HCT116 (cell line): ENCODE measurements at regions not wholly inside any gene's neighbourhood (a gene's known extent, or its start where the extent isn't known, plus 50 kb on each side); places are given as distances from the start of the nearest gene placed in this dataset.

ENCODE experiments used
- ATAC-seq: fragments of 200-7000 bp; cut with Tn5 transposase; 2 replicates; pipeline ENCODE4 v1.9.1; 2020; ENCODE audit warnings: mild to moderate bottlenecking, moderate library complexity
- BruUV-seq: library from RNA; stranded (reverse); fragments of 400-500 nt; replicated peaks from 2 replicates; lab custom pipeline; 2021; lab: Mats Ljungman, UMichigan
- CTCF ChIA-PET: fragments of 300-600 bp; sonication (Branson Sonifier 250); formaldehyde crosslinking; loops from one replicate; lab custom pipeline; 2021; ENCODE audit warnings: antibody characterized with exemption; lab: Charles Lee
- POLR2A ChIA-PET: fragments of 300-600, 350-600 bp; sonication (Branson Sonifier 250); formaldehyde crosslinking; loops from one replicate; lab custom pipeline; 2021; ENCODE audit warnings: antibody characterized with exemption; lab: Charles Lee
- RAD21 ChIA-PET, 2 experiments: fragments of 300-600 bp; sonication (Branson Sonifier 250); formaldehyde crosslinking; loops; one replicate each; lab custom pipeline; 2023; ENCODE audit warnings: low total read pairs in 2 of 2; ENCODE audit not compliant: uncharacterized antibody in 2 of 2, unreplicated experiment in 2 of 2, low non-redundant PET in 1 of 2; lab: Charles Lee
- DNase-seq: peaks from one replicate; pipeline ENCODE4 v3.0.0-alpha.2; 2010; ENCODE audit warnings: low read depth, low spot score
- H2AFZ ChIP-seq: fragments of 200-600 bp; shearing (Covaris generic), sonication (generic); 2 replicates; pipeline ENCODE4 v1.6.1; 2017; ENCODE audit warnings: low read depth, mixed run types, mixed read lengths, antibody characterized with exemption, low read length; ENCODE audit not compliant: poor library complexity, severe bottlenecking
- H3K27ac ChIP-seq: 2 replicates; pipeline ENCODE4 v1.5.1; 2012; ENCODE audit warnings: low read depth, low read length
- H3K27me3 ChIP-seq: fragments of 200-600 bp; sonication (generic); 2 replicates; pipeline ENCODE4 v1.6.1; 2016; ENCODE audit warnings: mixed run types, low read length, mixed read lengths; ENCODE audit not compliant: insufficient read depth
- H3K36me3 ChIP-seq, 2 experiments: fragments of 200-500 bp in 1 of 2; fragments of 200-600 bp in 1 of 2; sonication (Bioruptor generic) in 1 of 2; sonication (generic) in 1 of 2; 2 replicates each; pipeline versions ENCODE4 v1.5.1 to v1.6.1; 2014 to 2016; ENCODE audit warnings: low read length in 2 of 2, inconsistent platforms in 1 of 2, mixed read lengths in 1 of 2, mixed run types in 1 of 2; ENCODE audit not compliant: insufficient read depth in 2 of 2, control insufficient read depth in 1 of 2
- H3K4me1 ChIP-seq, 2 experiments: fragments of 200-600 bp in 1 of 2; sonication (generic) in 1 of 2; 2 replicates each; pipeline versions ENCODE4 v1.5.1 to v1.6.1; 2012 to 2017; ENCODE audit warnings: low read length in 2 of 2, inconsistent platforms in 1 of 2, mild to moderate bottlenecking in 1 of 2, mixed read lengths in 1 of 2, mixed run types in 1 of 2, moderate library complexity in 1 of 2; ENCODE audit not compliant: insufficient read depth in 2 of 2, control insufficient read depth in 1 of 2
- H3K4me2 ChIP-seq: fragments of 200-600 bp; sonication (generic); 2 replicates; pipeline ENCODE4 v1.6.1; 2017; ENCODE audit warnings: mixed run types, low read length, mixed read lengths
- H3K4me3 ChIP-seq, 2 experiments: fragments of 200-600 bp in 1 of 2; sonication (generic) in 1 of 2; replicated peaks in 1 of 2; 2 replicates each; pipeline ENCODE4 v1.5.1; 2011 to 2016; ENCODE audit warnings: low read length in 2 of 2, control low read depth in 1 of 2, low read depth in 1 of 2, mild to moderate bottlenecking in 1 of 2, mixed read lengths in 1 of 2, mixed run types in 1 of 2
- H3K79me2 ChIP-seq: fragments of 200-600 bp; sonication (generic); 2 replicates; pipeline ENCODE4 v1.6.1; 2017; ENCODE audit warnings: mild to moderate bottlenecking, mixed run types, low read length, moderate library complexity, mixed read lengths; ENCODE audit not compliant: insufficient read depth
- H3K9ac ChIP-seq: fragments of 200-600 bp; sonication (generic); 2 replicates; pipeline ENCODE4 v1.6.1; 2016; ENCODE audit warnings: low read length, mixed read lengths
- H3K9me2 ChIP-seq: fragments of 200-600 bp; sonication (generic), shearing (Covaris generic); 2 replicates; pipeline ENCODE4 v1.6.1; 2017; ENCODE audit warnings: mixed run types, mild to moderate bottlenecking, moderate library complexity; ENCODE audit not compliant: insufficient read depth
- H3K9me3 ChIP-seq, 2 experiments: fragments of 200-500 bp in 1 of 2; fragments of 200-600 bp in 1 of 2; sonication (Bioruptor generic) in 1 of 2; sonication (generic) in 1 of 2; 2 replicates each; pipeline ENCODE4 v1.6.1; 2014 to 2017; ENCODE audit warnings: low read length in 2 of 2, mixed read lengths in 2 of 2, inconsistent platforms in 1 of 2, low read depth in 1 of 2, mild to moderate bottlenecking in 1 of 2, mixed run types in 1 of 2, moderate library complexity in 1 of 2; ENCODE audit not compliant: control insufficient read depth in 1 of 2, insufficient read depth in 1 of 2
- H4K20me1 ChIP-seq: fragments of 200-600 bp; sonication (generic), shearing (Covaris generic); 2 replicates; pipeline ENCODE4 v1.6.1; 2017; ENCODE audit warnings: mixed run types, mild to moderate bottlenecking, moderate library complexity; ENCODE audit not compliant: insufficient read depth
- CBX3 ChIP-seq: IDR thresholded peaks from 2 replicates; pipeline ENCODE4 v1.6.1; 2012; ENCODE audit warnings: low read depth
- CEBPB ChIP-seq: IDR thresholded peaks from 2 replicates; pipeline ENCODE4 v1.6.1; 2012; ENCODE audit warnings: low read depth
- CTCF ChIP-seq, 3 experiments: fragments of 200-600 bp in 1 of 3; sonication (generic) in 1 of 3; IDR thresholded peaks in 2 of 3; conservative IDR thresholded peaks in 1 of 3; 2 replicates each; pipeline ENCODE4 v1.5.1; 2012 to 2017; ENCODE audit warnings: low read depth in 2 of 3, low read length in 2 of 3, antibody characterized with exemption in 1 of 3, borderline replicate concordance in 1 of 3, control low read depth in 1 of 3, mild to moderate bottlenecking in 1 of 3, mixed read lengths in 1 of 3, mixed run types in 1 of 3, moderate library complexity in 1 of 3; ENCODE audit not compliant: insufficient read depth in 1 of 3
- EGR1 ChIP-seq: IDR thresholded peaks from 2 replicates; pipeline ENCODE4 v1.6.1; 2012; ENCODE audit warnings: low read depth
- ELF1 ChIP-seq: IDR thresholded peaks from 2 replicates; pipeline ENCODE4 v1.6.1; 2012; ENCODE audit warnings: low read depth, borderline replicate concordance
- EZH2phosphoT487 ChIP-seq: fragments of 200-600 bp; IDR thresholded peaks from 2 replicates; pipeline ENCODE4 v1.6.1; 2018; ENCODE audit warnings: antibody characterized with exemption, borderline replicate concordance
- FOSL1 ChIP-seq: IDR thresholded peaks from 2 replicates; pipeline ENCODE4 v1.6.1; 2012; ENCODE audit warnings: low read depth
- JUND ChIP-seq: IDR thresholded peaks from 2 replicates; pipeline ENCODE4 v1.6.1; 2012
- MAX ChIP-seq: IDR thresholded peaks from 2 replicates; pipeline ENCODE4 v1.6.1; 2012
- POLR2A ChIP-seq: IDR thresholded peaks from 2 replicates; pipeline ENCODE4 v1.7.0; 2011; ENCODE audit warnings: borderline replicate concordance; ENCODE audit not compliant: insufficient read depth, insufficient read length; ENCODE audit errors: extremely low read depth
- POLR2AphosphoS5 ChIP-seq: IDR thresholded peaks from 2 replicates; pipeline ENCODE4 v1.6.1; 2011; ENCODE audit warnings: mild to moderate bottlenecking, low read depth, low read length, moderate library complexity
- RAD21 ChIP-seq: IDR thresholded peaks from 2 replicates; pipeline ENCODE4 v1.6.1; 2012; ENCODE audit warnings: low read depth, mild to moderate bottlenecking
- SIN3A ChIP-seq: IDR thresholded peaks from 2 replicates; pipeline ENCODE4 v1.6.1; 2012; ENCODE audit warnings: low read depth
- SP1 ChIP-seq: IDR thresholded peaks from 2 replicates; pipeline ENCODE4 v1.6.1; 2012; ENCODE audit warnings: low read depth
- TCF7L2 ChIP-seq: IDR thresholded peaks from 2 replicates; pipeline ENCODE4 v1.7.0; 2011; ENCODE audit warnings: borderline replicate concordance, inconsistent platforms; ENCODE audit not compliant: insufficient read depth, insufficient read length; ENCODE audit errors: extremely low read depth
- YY1 ChIP-seq: IDR thresholded peaks from 2 replicates; pipeline ENCODE4 v1.6.1; 2011; ENCODE audit warnings: low read length, low read depth, moderate library complexity, mild to moderate bottlenecking; ENCODE audit not compliant: insufficient replicate concordance; ENCODE audit errors: extremely low read depth
- ZBTB33 ChIP-seq: IDR thresholded peaks from 2 replicates; pipeline ENCODE4 v1.6.1; 2011; ENCODE audit warnings: mild to moderate bottlenecking, low read length, moderate library complexity; ENCODE audit not compliant: insufficient replicate concordance; ENCODE audit errors: extremely low read depth
- ZFX ChIP-seq: fragments of 450-650 bp; IDR thresholded peaks from 2 replicates; pipeline ENCODE4 v1.6.1; 2017
- ZNF274 ChIP-seq: fragments of 200-500 bp; sonication (Bioruptor generic); IDR thresholded peaks from 2 replicates; pipeline ENCODE4 v1.6.1; 2014; ENCODE audit warnings: mild to moderate bottlenecking, low read depth, low read length, inconsistent platforms
- intact Hi-C: fragments of 100-400 bp; cut with micrococcal nuclease; formaldehyde crosslinking; loops from 2 replicates; pipeline ENCODE4 v1.10.0; 2022
- TF ChIP-seq, protein P1 (sequence below): IDR thresholded peaks from 2 replicates; pipeline ENCODE4 v1.6.1; 2012

DNA sequence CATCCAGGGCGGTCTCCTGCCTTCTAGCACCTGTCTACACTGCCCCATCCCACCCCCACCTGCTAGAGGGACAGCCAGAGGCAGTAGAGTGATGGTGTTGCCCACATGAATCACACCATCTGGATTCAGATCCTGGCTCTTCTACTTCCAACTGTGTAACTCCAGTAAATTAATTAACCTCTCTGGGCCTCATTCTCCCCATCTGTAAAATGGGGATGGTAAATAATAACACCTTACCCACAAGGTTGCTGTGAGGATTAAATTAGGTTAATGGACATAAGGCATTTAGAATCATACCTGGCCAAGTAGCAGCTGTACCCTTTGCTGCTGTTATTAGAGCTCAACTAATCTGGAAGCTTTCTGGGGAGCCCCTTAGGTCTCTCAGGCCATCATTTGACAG lies 149.6 kb upstream of the BCOR start:
- ATAC-seq (no peak), DNase-seq (no peak)
- Histone ChIP-seq H4K20me1 (no peaks in the 10 kb centered on the region), H3K27ac (no peak overlapping the region), H3K4me3 (no peak overlapping the region), H3K9ac (no peak overlapping the region), H3K79me2 (no peaks in the 10 kb centered on the region), H2AFZ (no peak overlapping the region), H3K9me3 (no peaks in the 10 kb centered on the region), H3K4me2 (no peak overlapping the region), H3K36me3 (no peaks in the 10 kb centered on the region), H3K4me1 (no peaks in the 10 kb centered on the region), H3K27me3 (no peaks in the 10 kb centered on the region), H3K9me2 (no peaks in the 10 kb centered on the region)
- BruUV-seq: no TSS peak
- intact Hi-C loops: no loop called here
- ChIA-PET POLR2A (no interaction called here), CTCF (no interaction called here), RAD21 (no interaction called here)
- no peak for TF ChIP-seq CEBPB
- no peak for TF ChIP-seq TCF7L2
- TF ChIP-seq, protein P1, sequence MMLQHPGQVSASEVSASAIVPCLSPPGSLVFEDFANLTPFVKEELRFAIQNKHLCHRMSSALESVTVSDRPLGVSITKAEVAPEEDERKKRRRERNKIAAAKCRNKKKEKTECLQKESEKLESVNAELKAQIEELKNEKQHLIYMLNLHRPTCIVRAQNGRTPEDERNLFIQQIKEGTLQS: no peak
- TF ChIP-seq CTCF (IDR thresholded peaks at IDR 0.05 in 2 of 3, conservative IDR thresholded peaks at IDR 0.05 in 1 of 3; ENCODE audit: borderline replicate concordance in 1 of 3, insufficient read depth in 1 of 3, low read depth in 2 of 3, low read length in 2 of 3): no peak
- no peak for TF ChIP-seq YY1
- no peak for TF ChIP-seq SP1
- TF ChIP-seq MAX: no peak
- no peak for TF ChIP-seq JUND
- TF ChIP-seq SIN3A: no peak
- no peak for TF ChIP-seq POLR2AphosphoS5
- no peak for TF ChIP-seq POLR2A
- TF ChIP-seq ELF1: no peak
- no peak for TF ChIP-seq ZFX
- TF ChIP-seq ZNF274: no peak
- no peak for TF ChIP-seq CBX3
- no peak for TF ChIP-seq RAD21
- no peak for TF ChIP-seq FOSL1
- no peak for TF ChIP-seq ZBTB33
- TF ChIP-seq EGR1: no peak
- no peak for TF ChIP-seq EZH2phosphoT487
